GM12873 (cell line): ENCODE measurements at regions not wholly inside any gene's neighbourhood (a gene's known extent, or its start where the extent isn't known, plus 50 kb on each side); places are given as distances from the start of the nearest gene placed in this dataset.

Experiments
- CTCF ChIP-seq: IDR thresholded peaks from 2 replicates; pipeline ENCODE4 v1.5.1; 2012; ENCODE audit warnings: low read depth, mild to moderate bottlenecking, moderate library complexity, low read length, control low read depth; ENCODE audit not compliant: insufficient read depth; ENCODE audit errors: missing control alignments

GRCh38 chr6:74091136-74091793 is 395.3 kb downstream of the CD109 start:
- peak; percentile 62 for TF ChIP-seq CTCF

- no peak for TF ChIP-seq CTCF
Measured at GRCh38 chr6:74087899-74088298, 391.9 kb downstream of the CD109 start.

GRCh38 chr6:74075896-74076295 is 379.9 kb downstream of the CD109 start:
- TF ChIP-seq CTCF = no peak

GRCh38 chr6:74075323-74075722 is 379.3 kb downstream of the CD109 start:
- TF ChIP-seq CTCF = no peak

- no peak for TF ChIP-seq CTCF
Measured at GRCh38 chr6:74074645-74075044, 378.6 kb downstream of the CD109 start.

- no peak for TF ChIP-seq CTCF
Measured at GRCh38 chr6:74073999-74074398, 378.0 kb downstream of the CD109 start.

GRCh38 chr6:74073429-74073828 is 377.4 kb downstream of the CD109 start:
- TF ChIP-seq CTCF = no peak

- no peak for TF ChIP-seq CTCF
Measured at GRCh38 chr6:74071214-74071613, 375.2 kb downstream of the CD109 start.
